Epithelial cell of proximal tubule (primary cell): ENCODE measurements at regions not wholly inside any gene's neighbourhood (a gene's known extent, or its start where the extent isn't known, plus 50 kb on each side); places are given as distances from the start of the nearest gene placed in this dataset.

Experiments
- DNase-seq: peaks from one replicate; pipeline ENCODE4 v3.0.0-alpha.2; 2011; ENCODE audit warnings: low read depth
- H3K4me3 ChIP-seq: 2 replicates; pipeline ENCODE4 v1.5.1; 2011; ENCODE audit warnings: low read depth, mild to moderate bottlenecking, low read length
- CTCF ChIP-seq: conservative IDR thresholded peaks from 2 replicates; pipeline ENCODE4 v1.5.1; 2012; ENCODE audit warnings: low read depth, mild to moderate bottlenecking, low read length

DNA sequence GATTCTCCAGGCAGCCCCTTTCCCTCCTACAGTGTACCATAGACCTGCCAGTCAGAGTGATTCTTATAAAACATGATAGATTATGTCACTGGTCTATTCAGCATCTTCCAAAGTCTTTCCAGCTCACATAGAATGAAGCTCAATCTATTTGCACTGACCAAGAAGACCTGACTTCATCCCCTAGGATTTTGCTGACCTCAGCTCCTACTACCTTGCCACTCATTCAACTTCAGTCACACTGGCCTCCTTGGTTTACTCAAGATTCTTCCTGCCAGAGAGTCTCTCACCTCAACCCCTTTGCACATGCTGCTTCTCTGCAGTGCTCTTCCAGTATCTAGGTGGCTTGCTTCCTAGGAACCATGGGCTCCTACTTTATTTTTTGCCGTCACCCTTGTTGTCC, 392.9 kb downstream of the PID1 start:
- TF ChIP-seq CTCF = no peak
- H3K4me3 ChIP-seq = no peak overlapping the region
- DNase-seq = no peak

- no peak for TF ChIP-seq CTCF
- no peak for DNase-seq
- no peak overlapping the region for H3K4me3 ChIP-seq
Measured at GRCh38 chr2:228876276-228876675, 394.8 kb downstream of the PID1 start.

DNA sequence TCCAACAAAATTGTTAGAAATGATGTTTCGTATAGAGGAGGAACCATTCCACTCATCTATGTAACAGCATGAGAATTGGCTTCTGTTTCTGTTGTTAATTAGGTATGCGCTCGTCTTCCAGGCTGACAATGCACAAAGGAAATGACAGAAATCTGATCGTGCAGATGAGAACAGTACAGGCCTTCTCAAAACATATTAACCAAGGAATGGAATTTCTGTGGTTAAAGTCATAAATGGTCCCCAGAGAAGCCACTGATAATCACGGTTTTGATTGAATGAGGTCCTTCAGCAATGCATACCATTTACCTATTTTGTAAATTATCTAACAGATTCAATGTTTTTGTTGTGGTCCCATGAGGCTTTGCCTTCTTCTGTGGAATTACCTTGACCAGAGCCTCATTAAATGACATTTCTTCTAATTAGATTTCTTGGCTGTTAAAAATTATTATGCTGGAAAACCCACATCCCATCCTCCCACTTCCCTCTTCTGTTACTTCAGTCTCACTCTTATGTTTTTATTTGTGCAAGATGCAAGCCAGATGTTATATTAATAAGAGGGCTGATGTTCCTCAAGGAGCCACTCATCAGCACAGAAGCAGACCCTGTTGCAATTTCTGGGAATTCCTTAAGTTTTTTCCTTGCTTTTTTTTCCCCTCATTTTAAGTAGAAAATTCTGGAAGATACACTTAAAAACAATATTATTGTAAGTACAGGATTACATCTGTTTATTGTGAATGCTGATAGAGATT, 395.8 kb downstream of the PID1 start:
- no peak for DNase-seq
- H3K4me3 ChIP-seq = no peak overlapping the region
- TF ChIP-seq CTCF = no peak

DNA sequence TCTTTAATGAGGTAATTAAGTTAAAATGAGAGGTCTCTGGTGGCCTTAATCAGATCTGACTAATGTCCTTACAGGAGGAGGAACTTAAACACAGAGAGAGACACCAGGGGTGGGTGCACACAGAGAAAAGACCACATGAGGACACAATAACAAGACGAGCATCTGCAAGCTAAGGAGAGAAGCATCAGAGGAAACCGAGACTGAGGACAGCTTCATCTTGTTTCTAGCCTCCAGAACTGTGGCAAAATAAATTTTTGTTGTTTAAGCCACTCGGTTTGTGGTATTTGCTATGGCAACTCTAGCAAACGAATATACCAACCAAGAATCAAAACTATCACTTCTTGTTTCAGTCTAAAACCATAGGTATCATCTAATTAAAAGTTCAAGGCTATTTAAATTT, 400.1 kb downstream of the PID1 start:
- no peak for DNase-seq
- TF ChIP-seq CTCF = no peak
- no peak overlapping the region for H3K4me3 ChIP-seq

- TF ChIP-seq CTCF = no peak
- no peak for DNase-seq
- H3K4me3 ChIP-seq = no peak overlapping the region
Measured at GRCh38 chr2:228869636-228870264, 401.3 kb downstream of the PID1 start.

DNA sequence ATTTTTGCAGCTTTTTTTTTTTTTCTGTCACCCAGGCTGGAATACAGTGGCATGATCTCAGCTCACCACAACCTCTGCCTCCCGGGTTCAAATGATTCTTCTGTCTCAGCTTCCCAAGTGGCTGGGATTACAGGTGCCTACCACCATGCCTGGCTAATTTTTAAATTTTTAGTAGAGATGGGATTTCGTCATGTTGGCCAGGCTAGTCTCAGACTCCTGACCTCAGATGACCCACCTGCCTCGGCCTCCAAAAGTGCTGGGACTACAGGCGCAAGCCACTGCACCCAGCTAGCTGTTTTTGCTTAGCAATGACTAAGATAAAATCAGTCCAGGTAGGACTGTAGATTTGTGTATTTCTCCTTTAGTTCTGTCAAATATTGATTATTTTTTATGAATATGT, 403.7 kb downstream of the PID1 start:
- H3K4me3 ChIP-seq = no peak overlapping the region
- no peak for DNase-seq
- no peak for TF ChIP-seq CTCF

- TF ChIP-seq CTCF = no peak
- no peak overlapping the region for H3K4me3 ChIP-seq
- no peak for DNase-seq
Measured at GRCh38 chr2:228866781-228867180, 404.3 kb downstream of the PID1 start.
